GM18499 (cell line): ENCODE measurements at regions not wholly inside any gene's neighbourhood (a gene's known extent, or its start where the extent isn't known, plus 50 kb on each side); places are given as distances from the start of the nearest gene placed in this dataset.

Experiments
- ATAC-seq: cut with Tn5 transposase; IDR thresholded peaks from one replicate; pipeline ENCODE4 v1.9.1; 2021; ENCODE audit warnings: moderate number of reproducible peaks; ENCODE audit not compliant: insufficient read depth, unreplicated experiment

DNA sequence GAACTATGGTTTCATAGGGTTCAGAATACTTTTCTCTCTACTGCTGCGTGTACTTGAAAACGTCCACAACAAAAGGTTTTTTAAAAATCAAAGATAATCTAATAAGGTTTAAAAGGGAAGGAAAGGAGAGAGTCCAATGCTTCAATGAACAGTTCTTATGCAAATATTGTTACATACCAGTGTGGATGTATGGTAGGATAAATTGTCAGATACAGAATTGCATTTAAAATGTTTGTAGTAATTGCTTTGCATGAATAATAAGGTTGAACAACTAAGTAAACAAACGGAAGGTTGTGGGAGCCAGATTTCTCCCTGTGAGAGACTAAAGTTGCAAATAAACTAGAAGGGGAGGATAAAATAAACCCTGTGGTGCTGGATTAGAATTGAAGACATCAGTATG lies 53.8 kb upstream of the RBBP8 start:
- no peak for ATAC-seq

DNA sequence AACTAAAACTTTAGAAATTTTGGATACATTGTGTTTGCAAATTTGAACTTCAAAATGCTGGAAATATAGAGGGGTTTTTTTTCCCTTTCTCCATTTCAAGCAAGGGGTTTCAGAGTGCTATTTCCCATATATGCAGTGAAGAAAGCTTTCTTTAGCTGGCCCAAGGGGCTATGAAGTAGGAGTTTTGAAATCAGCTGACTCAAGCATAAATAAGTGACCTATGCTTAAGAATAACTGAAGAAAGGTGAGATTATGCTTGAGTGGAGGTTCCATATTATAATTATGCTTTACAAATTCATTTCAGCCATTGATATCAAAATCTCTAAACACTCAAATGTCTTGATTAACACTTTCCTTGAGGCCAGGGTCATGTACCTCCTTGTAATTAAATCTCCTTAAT lies 51.0 kb upstream of the RBBP8 start:
- no peak for ATAC-seq

DNA sequence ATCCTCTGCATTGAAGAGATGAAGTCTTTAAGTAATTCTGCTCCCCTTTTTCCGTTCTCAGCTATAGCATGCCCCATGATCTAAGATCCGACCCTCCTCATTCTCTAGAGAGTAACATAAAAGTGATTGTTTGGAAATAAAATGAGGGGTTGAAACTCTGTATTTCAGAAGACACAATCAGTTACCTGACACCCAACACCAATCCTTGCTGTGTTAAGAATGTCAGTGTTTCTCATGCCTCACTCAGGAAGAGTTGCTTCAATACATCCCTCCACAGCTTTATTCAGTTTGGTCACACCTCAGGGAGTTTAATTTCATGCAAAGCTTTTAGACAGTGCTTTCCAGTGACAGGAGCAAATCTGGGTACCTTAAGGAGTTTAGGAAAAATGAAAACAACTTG lies 49.9 kb upstream of the RBBP8 start:
- ATAC-seq = no peak
